ENCODE measurements at regions not wholly inside any gene's neighbourhood (a gene's known extent, or its start where the extent isn't known, plus 50 kb on each side); places are given as distances from the start of the nearest gene placed in this dataset.

- TF ChIP-seq CTCF (conservative IDR thresholded peaks at IDR 0.05; ENCODE audit: low read depth, low read length) (no peak), EZH2 (IDR thresholded peaks at IDR 0.05; ENCODE audit: borderline replicate concordance, low read depth, low read length, poor library complexity, severe bottlenecking) (no peak)
These were observed 342.5 kb downstream of the SPATA31D1 start for GRCh38 chr9:82331079-82331478.

Data from A673 (cell line).